Fibroblast of skin of scalp (primary cell): ENCODE measurements at regions not wholly inside any gene's neighbourhood (a gene's known extent, or its start where the extent isn't known, plus 50 kb on each side); places are given as distances from the start of the nearest gene placed in this dataset.
A peak's percentile ranks its signal among the peaks of the same experiment; 100 is the strongest.
"Not testable (repeated sequence)": the region's sequence is repeated elsewhere in the genome, so short reads cannot be mapped to it uniquely, and the experiment has no call there.

Source experiments
- DNase-seq: peaks from one replicate; pipeline ENCODE4 v3.0.0-alpha.2; 2013

- peak; percentile 93 for DNase-seq
Measured at GRCh38 chr3:153221748-153222162, 59.7 kb downstream of the RAP2B start.

DNA sequence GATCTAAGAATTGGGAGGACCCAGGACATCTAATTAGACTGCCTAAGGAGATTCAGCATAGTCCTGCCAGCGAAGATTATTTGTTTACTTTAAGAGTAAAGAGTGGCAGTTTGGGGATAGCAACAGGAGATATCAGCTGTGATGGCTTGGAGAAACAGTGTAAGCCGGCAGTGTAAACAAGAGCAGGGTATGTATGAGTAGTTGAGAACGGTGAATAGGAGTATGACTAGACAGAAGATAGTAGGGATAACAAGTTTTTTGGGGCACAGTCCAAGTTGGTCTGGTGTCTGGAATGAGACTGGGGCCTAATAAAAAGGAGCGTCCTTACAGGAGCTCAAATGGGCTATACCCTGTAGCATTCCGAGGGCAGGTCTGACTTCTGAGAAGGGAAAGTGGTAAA is 64.9 kb downstream of the RAP2B start:
- DNase-seq = not testable (repeated sequence)

DNA sequence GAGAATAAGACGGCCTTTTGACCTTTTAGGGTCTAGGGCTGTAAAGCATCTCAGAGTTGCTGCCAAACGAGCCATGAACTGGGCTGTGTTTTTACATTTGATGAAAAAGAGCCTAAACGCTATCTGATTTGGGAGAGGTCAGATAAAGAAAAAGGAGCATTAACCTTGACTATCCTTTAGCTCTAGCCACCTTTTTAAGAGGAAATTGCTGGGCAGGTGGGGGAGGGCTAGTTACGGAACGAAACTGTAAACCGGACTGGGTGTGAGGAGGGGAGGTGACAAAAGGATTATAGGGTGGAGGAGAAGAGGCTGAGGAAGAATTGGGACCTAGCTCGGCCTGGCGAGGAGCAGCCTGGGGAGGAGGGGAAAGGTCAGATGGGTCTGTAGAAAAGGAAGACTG is 68.4 kb downstream of the RAP2B start:
- not testable (repeated sequence) for DNase-seq

DNA sequence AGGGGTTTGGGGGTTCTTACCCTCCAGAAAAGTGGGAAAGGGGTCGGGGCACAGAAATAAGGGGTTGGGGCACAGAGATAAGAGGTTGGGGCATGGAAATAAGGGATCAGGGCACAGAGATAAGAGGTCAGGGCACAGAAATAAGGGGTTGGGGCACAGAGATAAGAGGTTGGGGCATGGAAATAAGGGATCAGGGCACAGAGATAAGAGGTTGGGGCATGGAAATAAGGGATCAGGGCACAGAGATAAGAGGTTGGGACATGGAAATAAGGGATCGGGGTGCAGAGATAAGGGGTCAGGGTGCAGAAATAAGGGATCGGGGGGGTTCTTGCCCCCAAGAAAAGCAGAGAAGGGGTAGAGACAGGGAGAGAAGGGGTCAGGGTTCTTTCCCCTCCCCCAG is 69.2 kb downstream of the RAP2B start:
- not testable (repeated sequence) for DNase-seq

GRCh38 chr3:153232050-153232752 is 70.2 kb downstream of the RAP2B start:
- peak; percentile 42 for DNase-seq

DNA sequence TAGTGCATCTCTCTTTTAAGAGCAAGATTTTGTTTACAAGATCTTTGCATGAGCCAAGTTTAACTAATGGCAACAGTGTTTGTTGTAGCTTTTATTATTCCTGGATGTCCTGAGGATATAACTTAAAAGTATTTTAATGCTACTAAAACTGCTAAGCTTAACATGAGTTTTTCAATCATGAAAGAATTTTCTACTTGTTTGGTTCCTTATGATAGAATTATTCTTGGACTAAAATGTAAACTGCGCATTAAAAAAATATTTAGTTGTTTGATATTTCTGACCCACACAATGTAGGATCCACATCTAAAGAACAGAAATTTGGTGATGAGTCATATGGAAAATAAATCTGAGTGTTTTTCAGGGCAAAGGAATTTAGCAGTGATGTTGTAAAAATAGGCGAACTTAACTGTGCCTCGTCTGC is 70.8 kb downstream of the RAP2B start:
- peak; percentile 88 for DNase-seq

- no peak for DNase-seq
Measured at GRCh38 chr3:153233986-153234385, 72.0 kb downstream of the RAP2B start.

DNA sequence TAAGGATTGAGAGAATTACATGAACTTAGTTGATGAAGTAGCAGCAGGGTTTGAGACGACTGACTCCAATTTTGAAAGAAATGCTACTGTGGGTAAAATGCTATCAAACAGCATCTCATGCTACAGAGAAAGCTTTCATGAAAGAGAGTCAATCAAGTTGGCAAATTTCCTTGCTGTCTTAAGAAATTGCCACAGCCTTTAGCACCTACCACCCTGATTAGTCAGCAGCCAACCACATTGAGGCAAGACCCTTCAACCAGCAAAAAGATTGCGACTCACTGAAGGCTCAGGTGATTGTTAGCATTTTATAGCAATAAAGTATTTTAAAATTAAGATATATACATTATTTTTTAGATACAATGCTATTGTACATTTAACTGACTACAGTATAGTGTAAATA is 80.9 kb downstream of the RAP2B start:
- DNase-seq = no peak

DNA sequence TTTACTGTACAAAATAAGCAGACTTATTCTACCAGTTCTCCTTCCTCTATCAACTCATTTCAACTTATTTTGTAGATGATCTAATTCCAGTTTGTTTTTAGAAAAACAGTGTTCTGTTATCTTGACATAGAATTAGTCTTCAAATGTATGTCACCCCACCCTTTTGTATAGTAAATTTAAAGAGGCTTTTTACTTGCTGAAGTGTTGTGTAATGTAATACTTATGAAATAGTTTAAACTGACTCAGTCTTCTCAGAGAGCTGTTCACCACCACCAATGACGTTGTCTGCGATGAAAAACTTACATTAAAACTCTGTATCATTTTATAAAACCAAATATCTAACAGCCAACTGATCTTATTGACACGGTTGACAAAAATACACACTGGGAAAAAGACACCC is 82.9 kb downstream of the RAP2B start:
- peak; percentile 27 for DNase-seq

DNA sequence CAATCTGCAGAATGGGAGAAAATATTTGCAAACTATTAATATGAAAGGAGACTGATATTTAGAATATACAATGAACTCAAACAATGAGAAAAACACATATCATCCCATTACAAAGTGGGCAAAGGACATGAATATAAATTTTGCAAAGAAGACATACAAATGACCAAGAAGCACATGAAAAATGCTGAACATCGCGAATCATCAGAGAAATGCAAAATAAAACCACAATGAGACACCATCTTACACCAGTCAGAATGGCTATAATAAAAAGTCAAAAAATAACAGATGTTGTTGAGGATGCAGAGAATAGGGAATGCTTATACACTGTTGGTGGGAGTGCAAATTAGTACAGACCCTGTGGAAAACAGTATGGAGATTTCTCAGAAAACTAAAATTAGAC is 83.6 kb downstream of the RAP2B start:
- DNase-seq = peak; percentile 44

DNA sequence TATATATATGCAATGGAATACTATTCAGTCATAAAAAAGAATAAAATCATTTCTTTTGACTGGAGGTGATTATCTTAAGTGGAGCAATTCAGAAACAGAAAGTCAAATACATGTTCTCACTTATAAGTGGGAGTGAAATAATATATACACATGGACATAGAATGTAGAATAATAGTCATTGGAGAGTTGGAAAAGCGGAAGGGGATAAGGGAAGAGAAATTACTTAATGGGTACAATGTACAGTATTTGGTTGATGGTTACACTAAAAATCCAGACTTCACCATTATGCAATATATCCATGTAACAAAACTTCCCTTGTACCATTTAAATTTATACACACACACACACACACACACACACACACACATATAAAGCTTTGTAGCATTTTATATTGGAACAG is 84.3 kb downstream of the RAP2B start:
- DNase-seq = no peak

GRCh38 chr3:153246806-153247205 is 84.8 kb downstream of the RAP2B start:
- DNase-seq = peak; percentile 89

GRCh38 chr3:153247331-153248330 is 85.6 kb downstream of the RAP2B start:
- no peak for DNase-seq

- DNase-seq = not testable (repeated sequence)
Measured at GRCh38 chr3:153248835-153249234, 86.8 kb downstream of the RAP2B start.

GRCh38 chr3:153249906-153250305 is 87.9 kb downstream of the RAP2B start:
- DNase-seq = no peak

GRCh38 chr3:153250446-153250845 is 88.4 kb downstream of the RAP2B start:
- DNase-seq = no peak

- no peak for DNase-seq
Measured at GRCh38 chr3:153252963-153253362, 90.9 kb downstream of the RAP2B start.

GRCh38 chr3:153254361-153254760 is 92.3 kb downstream of the RAP2B start:
- DNase-seq = no peak

DNA sequence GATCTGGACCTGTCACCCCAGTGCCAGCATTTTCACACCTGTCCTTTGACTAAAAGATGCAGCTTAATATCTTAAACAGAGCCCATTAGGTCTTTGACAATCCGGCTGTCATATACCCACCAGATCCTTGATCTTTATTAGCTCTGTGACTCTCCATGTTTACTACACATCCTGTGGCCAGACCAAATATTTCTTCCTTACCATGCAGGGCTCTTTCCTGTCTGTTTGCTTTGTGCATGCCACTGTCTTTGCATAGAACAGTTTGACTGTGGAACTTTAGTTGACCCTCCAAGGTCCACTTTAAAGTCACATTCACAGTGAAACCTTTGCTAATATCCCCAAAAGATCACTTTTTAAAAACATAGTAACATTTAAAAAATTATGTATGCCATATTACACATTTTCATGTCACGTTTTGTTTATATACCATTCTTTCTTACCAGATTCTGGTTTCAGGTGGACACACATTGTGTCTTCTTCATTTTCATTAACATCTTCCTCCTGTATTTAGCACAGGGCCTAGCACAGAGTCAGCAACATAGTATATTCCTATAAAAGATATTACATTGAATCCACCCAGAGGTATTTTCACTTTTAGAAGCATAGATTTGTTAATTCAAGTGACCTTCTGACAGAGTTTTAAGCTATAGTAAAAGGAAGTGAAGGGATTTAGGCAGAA is 95.8 kb downstream of the RAP2B start:
- peak; percentile 36 for DNase-seq

- DNase-seq = no peak
Measured at GRCh38 chr3:153259956-153260355, 97.9 kb downstream of the RAP2B start.

- DNase-seq = no peak
Measured at GRCh38 chr3:153260681-153261080, 98.7 kb downstream of the RAP2B start.

GRCh38 chr3:153266619-153267018 is 104.6 kb downstream of the RAP2B start:
- DNase-seq = no peak
